ENCODE measurements at regions not wholly inside any gene's neighbourhood (a gene's known extent, or its start where the extent isn't known, plus 50 kb on each side); places are given as distances from the start of the nearest gene placed in this dataset.

DNA sequence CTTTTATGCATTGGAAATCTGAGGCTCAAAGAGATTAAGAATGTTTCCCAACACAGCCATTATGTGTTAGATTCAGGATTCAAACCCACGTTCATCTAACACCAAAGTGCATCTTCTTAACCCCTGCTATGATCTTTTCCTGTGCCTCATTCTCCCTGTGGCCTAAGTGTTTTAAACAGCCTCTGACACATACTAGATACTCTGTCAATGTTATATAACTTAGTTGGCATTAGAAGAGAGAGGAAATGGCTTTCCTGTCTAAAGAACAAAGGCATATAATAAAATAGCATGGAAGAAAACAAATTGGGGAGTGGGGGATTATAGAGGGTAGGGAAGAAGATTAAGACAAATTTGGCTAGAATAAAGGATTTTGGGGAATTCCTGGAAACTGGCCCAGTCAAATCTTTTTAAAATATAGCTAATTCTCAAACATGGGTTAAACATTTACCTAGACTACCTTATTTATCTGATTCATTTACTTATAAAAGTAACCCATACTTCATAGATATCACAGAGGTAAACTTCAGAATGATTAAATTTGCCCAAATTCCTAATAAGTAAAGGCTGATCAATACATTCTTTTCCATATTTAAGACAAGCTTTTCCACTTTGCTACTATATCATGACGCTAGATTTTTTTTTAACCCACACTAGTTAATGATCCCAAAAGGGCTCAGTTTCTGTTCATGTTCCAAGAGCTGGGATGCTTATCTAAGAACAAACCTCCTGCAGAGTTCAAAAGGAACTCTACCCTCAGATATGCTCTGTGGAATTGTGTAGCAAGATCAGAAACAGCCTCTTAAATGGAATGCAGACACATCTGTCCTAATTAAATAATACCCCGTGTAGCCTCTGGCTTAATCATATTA lies 122.9 kb upstream of the PTPRG start:
- no peak for ATAC-seq
- TF ChIP-seq, protein P1, sequence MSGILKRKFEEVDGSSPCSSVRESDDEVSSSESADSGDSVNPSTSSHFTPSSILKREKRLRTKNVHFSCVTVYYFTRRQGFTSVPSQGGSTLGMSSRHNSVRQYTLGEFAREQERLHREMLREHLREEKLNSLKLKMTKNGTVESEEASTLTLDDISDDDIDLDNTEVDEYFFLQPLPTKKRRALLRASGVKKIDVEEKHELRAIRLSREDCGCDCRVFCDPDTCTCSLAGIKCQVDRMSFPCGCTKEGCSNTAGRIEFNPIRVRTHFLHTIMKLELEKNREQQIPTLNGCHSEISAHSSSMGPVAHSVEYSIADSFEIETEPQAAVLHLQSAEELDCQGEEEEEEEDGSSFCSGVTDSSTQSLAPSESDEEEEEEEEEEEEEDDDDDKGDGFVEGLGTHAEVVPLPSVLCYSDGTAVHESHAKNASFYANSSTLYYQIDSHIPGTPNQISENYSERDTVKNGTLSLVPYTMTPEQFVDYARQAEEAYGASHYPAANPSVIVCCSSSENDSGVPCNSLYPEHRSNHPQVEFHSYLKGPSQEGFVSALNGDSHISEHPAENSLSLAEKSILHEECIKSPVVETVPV (CRISPR knock-in tag; IDR thresholded peaks at IDR 0.05) = no peak
- TF ChIP-seq, protein P2, sequence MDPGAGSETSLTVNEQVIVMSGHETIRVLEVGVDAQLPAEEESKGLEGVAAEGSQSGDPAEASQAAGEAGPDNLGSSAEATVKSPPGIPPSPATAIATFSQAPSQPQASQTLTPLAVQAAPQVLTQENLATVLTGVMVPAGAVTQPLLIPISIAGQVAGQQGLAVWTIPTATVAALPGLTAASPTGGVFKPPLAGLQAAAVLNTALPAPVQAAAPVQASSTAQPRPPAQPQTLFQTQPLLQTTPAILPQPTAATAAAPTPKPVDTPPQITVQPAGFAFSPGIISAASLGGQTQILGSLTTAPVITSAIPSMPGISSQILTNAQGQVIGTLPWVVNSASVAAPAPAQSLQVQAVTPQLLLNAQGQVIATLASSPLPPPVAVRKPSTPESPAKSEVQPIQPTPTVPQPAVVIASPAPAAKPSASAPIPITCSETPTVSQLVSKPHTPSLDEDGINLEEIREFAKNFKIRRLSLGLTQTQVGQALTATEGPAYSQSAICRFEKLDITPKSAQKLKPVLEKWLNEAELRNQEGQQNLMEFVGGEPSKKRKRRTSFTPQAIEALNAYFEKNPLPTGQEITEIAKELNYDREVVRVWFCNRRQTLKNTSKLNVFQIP (CRISPR knock-in tag; IDR thresholded peaks at IDR 0.05; ENCODE audit: borderline replicate concordance, low read depth) = no peak
- TF ChIP-seq, protein P3, sequence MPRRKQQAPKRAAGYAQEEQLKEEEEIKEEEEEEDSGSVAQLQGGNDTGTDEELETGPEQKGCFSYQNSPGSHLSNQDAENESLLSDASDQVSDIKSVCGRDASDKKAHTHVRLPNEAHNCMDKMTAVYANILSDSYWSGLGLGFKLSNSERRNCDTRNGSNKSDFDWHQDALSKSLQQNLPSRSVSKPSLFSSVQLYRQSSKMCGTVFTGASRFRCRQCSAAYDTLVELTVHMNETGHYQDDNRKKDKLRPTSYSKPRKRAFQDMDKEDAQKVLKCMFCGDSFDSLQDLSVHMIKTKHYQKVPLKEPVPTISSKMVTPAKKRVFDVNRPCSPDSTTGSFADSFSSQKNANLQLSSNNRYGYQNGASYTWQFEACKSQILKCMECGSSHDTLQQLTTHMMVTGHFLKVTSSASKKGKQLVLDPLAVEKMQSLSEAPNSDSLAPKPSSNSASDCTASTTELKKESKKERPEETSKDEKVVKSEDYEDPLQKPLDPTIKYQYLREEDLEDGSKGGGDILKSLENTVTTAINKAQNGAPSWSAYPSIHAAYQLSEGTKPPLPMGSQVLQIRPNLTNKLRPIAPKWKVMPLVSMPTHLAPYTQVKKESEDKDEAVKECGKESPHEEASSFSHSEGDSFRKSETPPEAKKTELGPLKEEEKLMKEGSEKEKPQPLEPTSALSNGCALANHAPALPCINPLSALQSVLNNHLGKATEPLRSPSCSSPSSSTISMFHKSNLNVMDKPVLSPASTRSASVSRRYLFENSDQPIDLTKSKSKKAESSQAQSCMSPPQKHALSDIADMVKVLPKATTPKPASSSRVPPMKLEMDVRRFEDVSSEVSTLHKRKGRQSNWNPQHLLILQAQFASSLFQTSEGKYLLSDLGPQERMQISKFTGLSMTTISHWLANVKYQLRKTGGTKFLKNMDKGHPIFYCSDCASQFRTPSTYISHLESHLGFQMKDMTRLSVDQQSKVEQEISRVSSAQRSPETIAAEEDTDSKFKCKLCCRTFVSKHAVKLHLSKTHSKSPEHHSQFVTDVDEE (CRISPR knock-in tag; IDR thresholded peaks at IDR 0.05) = no peak
- no peak for TF ChIP-seq SNAI2 (CRISPR knock-in tag; IDR thresholded peaks at IDR 0.05)
- no peak for TF ChIP-seq BACH2 (CRISPR knock-in tag; IDR thresholded peaks at IDR 0.05; ENCODE audit: borderline replicate concordance)
- TF ChIP-seq RARB (CRISPR knock-in tag; IDR thresholded peaks at IDR 0.05) = no peak
- TF ChIP-seq, protein P4, sequence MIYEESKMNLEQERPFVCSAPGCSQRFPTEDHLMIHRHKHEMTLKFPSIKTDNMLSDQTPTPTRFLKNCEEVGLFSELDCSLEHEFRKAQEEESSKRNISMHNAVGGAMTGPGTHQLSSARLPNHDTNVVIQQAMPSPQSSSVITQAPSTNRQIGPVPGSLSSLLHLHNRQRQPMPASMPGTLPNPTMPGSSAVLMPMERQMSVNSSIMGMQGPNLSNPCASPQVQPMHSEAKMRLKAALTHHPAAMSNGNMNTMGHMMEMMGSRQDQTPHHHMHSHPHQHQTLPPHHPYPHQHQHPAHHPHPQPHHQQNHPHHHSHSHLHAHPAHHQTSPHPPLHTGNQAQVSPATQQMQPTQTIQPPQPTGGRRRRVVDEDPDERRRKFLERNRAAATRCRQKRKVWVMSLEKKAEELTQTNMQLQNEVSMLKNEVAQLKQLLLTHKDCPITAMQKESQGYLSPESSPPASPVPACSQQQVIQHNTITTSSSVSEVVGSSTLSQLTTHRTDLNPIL (CRISPR knock-in tag; IDR thresholded peaks at IDR 0.05; ENCODE audit: low read depth) = no peak
- TF ChIP-seq OSR1 (CRISPR knock-in tag; IDR thresholded peaks at IDR 0.05) = no peak
- TF ChIP-seq ISL1 (CRISPR knock-in tag; IDR thresholded peaks at IDR 0.05) = no peak
- TF ChIP-seq, protein P5, sequence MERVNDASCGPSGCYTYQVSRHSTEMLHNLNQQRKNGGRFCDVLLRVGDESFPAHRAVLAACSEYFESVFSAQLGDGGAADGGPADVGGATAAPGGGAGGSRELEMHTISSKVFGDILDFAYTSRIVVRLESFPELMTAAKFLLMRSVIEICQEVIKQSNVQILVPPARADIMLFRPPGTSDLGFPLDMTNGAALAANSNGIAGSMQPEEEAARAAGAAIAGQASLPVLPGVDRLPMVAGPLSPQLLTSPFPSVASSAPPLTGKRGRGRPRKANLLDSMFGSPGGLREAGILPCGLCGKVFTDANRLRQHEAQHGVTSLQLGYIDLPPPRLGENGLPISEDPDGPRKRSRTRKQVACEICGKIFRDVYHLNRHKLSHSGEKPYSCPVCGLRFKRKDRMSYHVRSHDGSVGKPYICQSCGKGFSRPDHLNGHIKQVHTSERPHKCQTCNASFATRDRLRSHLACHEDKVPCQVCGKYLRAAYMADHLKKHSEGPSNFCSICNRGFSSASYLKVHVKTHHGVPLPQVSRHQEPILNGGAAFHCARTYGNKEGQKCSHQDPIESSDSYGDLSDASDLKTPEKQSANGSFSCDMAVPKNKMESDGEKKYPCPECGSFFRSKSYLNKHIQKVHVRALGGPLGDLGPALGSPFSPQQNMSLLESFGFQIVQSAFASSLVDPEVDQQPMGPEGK (CRISPR knock-in tag; IDR thresholded peaks at IDR 0.05; ENCODE audit: borderline replicate concordance) = no peak
- no peak for TF ChIP-seq ZNF565 (CRISPR knock-in tag; conservative IDR thresholded peaks at IDR 0.05; ENCODE audit: low read depth)
- no peak for TF ChIP-seq PPARA (CRISPR knock-in tag; IDR thresholded peaks at IDR 0.05; ENCODE audit: borderline replicate concordance)
- no peak for TF ChIP-seq ZFP3 (CRISPR knock-in tag; IDR thresholded peaks at IDR 0.05)

DNA sequence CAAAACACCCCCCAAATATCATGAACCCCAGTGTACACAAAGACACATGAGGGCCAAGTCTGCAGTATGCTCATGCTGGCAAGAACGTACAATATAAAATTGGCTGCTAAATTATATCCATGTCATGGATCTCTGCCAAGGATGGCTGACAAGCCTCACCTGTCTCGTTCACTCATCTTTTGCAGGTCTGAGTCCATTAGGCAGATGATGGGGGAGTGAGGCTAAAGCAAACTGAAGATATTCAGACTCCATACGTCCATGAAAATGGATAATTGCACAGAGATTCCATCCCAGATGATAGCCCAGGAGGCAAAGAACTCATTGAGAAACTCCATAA lies 122.3 kb upstream of the PTPRG start:
- no peak for ATAC-seq
- TF ChIP-seq, protein P5 (CRISPR knock-in tag; IDR thresholded peaks at IDR 0.05; ENCODE audit: borderline replicate concordance) = no peak
- no peak for TF ChIP-seq TCF4 (CRISPR knock-in tag; IDR thresholded peaks at IDR 0.05; ENCODE audit: borderline replicate concordance)
- no peak for TF ChIP-seq ESRRG (CRISPR knock-in tag; IDR thresholded peaks at IDR 0.05)
- TF ChIP-seq, protein P1 (CRISPR knock-in tag; IDR thresholded peaks at IDR 0.05) = no peak
- TF ChIP-seq ZC3H10 (CRISPR knock-in tag; IDR thresholded peaks at IDR 0.05) = no peak
- no peak for TF ChIP-seq ARNTL (CRISPR knock-in tag; IDR thresholded peaks at IDR 0.05; ENCODE audit: borderline replicate concordance, low read depth)
- no peak for TF ChIP-seq PPARA (CRISPR knock-in tag; IDR thresholded peaks at IDR 0.05; ENCODE audit: borderline replicate concordance)
- TF ChIP-seq ZFP30 (CRISPR knock-in tag; IDR thresholded peaks at IDR 0.05) = no peak
- TF ChIP-seq TOX (CRISPR knock-in tag; IDR thresholded peaks at IDR 0.05; ENCODE audit: borderline replicate concordance) = no peak
- no peak for TF ChIP-seq RARB (CRISPR knock-in tag; IDR thresholded peaks at IDR 0.05)
- TF ChIP-seq ZFP3 (CRISPR knock-in tag; IDR thresholded peaks at IDR 0.05) = no peak
- TF ChIP-seq BACH2 (CRISPR knock-in tag; IDR thresholded peaks at IDR 0.05; ENCODE audit: borderline replicate concordance) = no peak
- no peak for TF ChIP-seq ISL1 (CRISPR knock-in tag; IDR thresholded peaks at IDR 0.05)
- TF ChIP-seq SNAI2 (CRISPR knock-in tag; IDR thresholded peaks at IDR 0.05) = no peak
- no peak for TF ChIP-seq ZNF70 (CRISPR knock-in tag; IDR thresholded peaks at IDR 0.05)
- TF ChIP-seq, protein P3 (CRISPR knock-in tag; IDR thresholded peaks at IDR 0.05) = no peak
- TF ChIP-seq ZNF8 (CRISPR knock-in tag; IDR thresholded peaks at IDR 0.05) = no peak
